ENCODE measurements at regions not wholly inside any gene's neighbourhood (a gene's known extent, or its start where the extent isn't known, plus 50 kb on each side); places are given as distances from the start of the nearest gene placed in this dataset.

DNA sequence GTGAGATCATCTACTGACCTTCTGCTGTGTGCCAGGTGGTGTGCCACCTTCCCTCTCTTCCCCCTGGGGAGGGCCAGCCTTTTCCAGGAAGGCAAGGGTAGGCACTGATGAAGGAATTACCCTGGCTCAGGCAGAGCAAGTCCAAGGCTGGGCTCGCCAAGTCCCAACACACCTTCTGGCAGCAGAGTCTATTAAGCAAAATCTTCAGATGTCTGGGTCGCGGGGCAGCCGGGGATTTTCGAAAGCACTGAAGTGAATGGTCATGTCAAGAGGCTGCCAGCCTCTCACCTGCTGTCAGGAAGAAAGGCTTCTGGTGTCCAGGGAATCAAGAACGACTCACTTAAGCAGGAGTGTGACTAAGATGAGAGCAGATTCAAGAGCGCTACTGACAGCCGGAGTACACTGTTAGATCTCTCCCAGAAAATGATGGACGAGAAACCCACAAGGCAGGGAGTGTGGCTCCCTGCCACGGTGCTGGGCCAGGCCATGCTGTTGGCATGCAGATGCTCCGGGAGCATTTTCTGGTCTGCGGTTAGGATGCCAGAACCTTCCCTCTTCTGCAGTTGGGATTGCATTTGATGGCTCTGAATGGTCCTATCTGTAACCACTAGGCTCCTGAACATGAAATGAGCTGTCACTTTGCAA is 479.8 kb downstream of the SHQ1 start:
- no peak overlapping the region for H3K4me2 ChIP-seq (ENCODE audit: low read depth, low read length)
- no peak overlapping the region for H2BK5ac ChIP-seq (ENCODE audit: low read depth, low read length, poor library complexity, severe bottlenecking)
- no peak overlapping the region for H3K56ac ChIP-seq (ENCODE audit: extremely low read depth, insufficient read depth, low read length)
- H3K9me3 ChIP-seq (ENCODE audit: control insufficient read depth, insufficient read depth, low read length): no peaks in the 10 kb centered on the region
- peaks cover 6% of the 10 kb centered on the region for H3K27me3 ChIP-seq (ENCODE audit: control insufficient read depth, insufficient read depth, low read length)
- H3K4me1 ChIP-seq (ENCODE audit: control insufficient read depth, insufficient read depth, low read length): no peaks in the 10 kb centered on the region
- no peak overlapping the region for H2AFZ ChIP-seq (replicated peaks; ENCODE audit: low read length, poor library complexity)
- intact Hi-C loops (cut with micrococcal nuclease) (no loop called here), in situ Hi-C loops (cut with MboI; ENCODE audit: low sequenced_read_pairs) (no loop called here), dilution Hi-C loops (cut with HindIII; ENCODE audit: low sequenced_read_pairs, unreplicated experiment) (no loop called here)
- 43% methylated on average over 8 of the region's 12 CpGs; no CpG with 5 or more reads in 1 of the 2 experiments for WGBS, 2 experiments (ENCODE audit: extremely low coverage in 2 of 2, insufficient read length in 1 of 2)
- no peak overlapping the region for H2BK15ac ChIP-seq (ENCODE audit: low read depth, low read length)
- no peak overlapping the region for H3K18ac ChIP-seq (ENCODE audit: low read depth, low read length)
- ChIA-PET CTCF (no interaction called here), POLR2A (ENCODE audit: unreplicated experiment) (no interaction called here)
- no peak overlapping the region for H4K91ac ChIP-seq (ENCODE audit: insufficient read depth, low read depth, low read length)
- H2AK9ac ChIP-seq (replicated peaks; ENCODE audit: low read depth, low read length, poor library complexity): no peak overlapping the region
- no peak overlapping the region for H3K4me3 ChIP-seq (ENCODE audit: insufficient read depth, low read depth, low read length)
- BruUV-seq (replicated peaks): no TSS peak
- 0 out of 2 replicates have a peak, but pooled peaks cover 3% of the 10 kb centered on the region for H3K9me1 ChIP-seq (ENCODE audit: insufficient read depth, low read length)
- H2BK120ac ChIP-seq (ENCODE audit: low read depth, low read length): no peak overlapping the region
- H3K23ac ChIP-seq (ENCODE audit: low read depth, low read length): no peak overlapping the region
- no peak overlapping the region for H3K9ac ChIP-seq (ENCODE audit: low read depth, low read length)
- H2AK5ac ChIP-seq (ENCODE audit: low read depth, low read length): no peak overlapping the region
- H4K5ac ChIP-seq (ENCODE audit: low read depth, low read length): no peak overlapping the region
- ATAC-seq (ENCODE audit: low read depth) (peak; percentile 44), DNase-seq (peak; percentile 19)
- no peak overlapping the region for H2BK20ac ChIP-seq (ENCODE audit: low read depth, low read length)
- no peaks in the 10 kb centered on the region; the same call in 1 of the 2 replicates for H3K36me3 ChIP-seq (ENCODE audit: control insufficient read depth, insufficient read depth, low read length)
- no peaks in the 10 kb centered on the region for H4K20me1 ChIP-seq (ENCODE audit: insufficient read depth, low read length)
- H3K27ac ChIP-seq (ENCODE audit: insufficient read depth, low read length): no peak overlapping the region
- H3K14ac ChIP-seq (replicated peaks; ENCODE audit: low read depth, low read length): no peak overlapping the region
- no peak overlapping the region for H4K8ac ChIP-seq (ENCODE audit: low read depth in 2 of 2, low read length in 2 of 2)
- TF ChIP-seq RFX5 (IDR thresholded peaks at IDR 0.05; ENCODE audit: low read depth, low read length): no peak
- no peak for TF ChIP-seq CEBPB (IDR thresholded peaks at IDR 0.05; ENCODE audit: low read depth, low read length)
- no peak for TF ChIP-seq RAD21 (IDR thresholded peaks at IDR 0.05; ENCODE audit: low read length)
- TF ChIP-seq NFE2L2 (IDR thresholded peaks at IDR 0.05; ENCODE audit: low read depth, low read length): no peak
- TF ChIP-seq, protein P1, sequence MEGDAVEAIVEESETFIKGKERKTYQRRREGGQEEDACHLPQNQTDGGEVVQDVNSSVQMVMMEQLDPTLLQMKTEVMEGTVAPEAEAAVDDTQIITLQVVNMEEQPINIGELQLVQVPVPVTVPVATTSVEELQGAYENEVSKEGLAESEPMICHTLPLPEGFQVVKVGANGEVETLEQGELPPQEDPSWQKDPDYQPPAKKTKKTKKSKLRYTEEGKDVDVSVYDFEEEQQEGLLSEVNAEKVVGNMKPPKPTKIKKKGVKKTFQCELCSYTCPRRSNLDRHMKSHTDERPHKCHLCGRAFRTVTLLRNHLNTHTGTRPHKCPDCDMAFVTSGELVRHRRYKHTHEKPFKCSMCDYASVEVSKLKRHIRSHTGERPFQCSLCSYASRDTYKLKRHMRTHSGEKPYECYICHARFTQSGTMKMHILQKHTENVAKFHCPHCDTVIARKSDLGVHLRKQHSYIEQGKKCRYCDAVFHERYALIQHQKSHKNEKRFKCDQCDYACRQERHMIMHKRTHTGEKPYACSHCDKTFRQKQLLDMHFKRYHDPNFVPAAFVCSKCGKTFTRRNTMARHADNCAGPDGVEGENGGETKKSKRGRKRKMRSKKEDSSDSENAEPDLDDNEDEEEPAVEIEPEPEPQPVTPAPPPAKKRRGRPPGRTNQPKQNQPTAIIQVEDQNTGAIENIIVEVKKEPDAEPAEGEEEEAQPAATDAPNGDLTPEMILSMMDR (conservative IDR thresholded peaks at IDR 0.05; ENCODE audit: low read depth, low read length): no peak
- no peak for TF ChIP-seq MAZ (IDR thresholded peaks at IDR 0.05; ENCODE audit: borderline replicate concordance, low read depth, low read length)
- TF ChIP-seq CHD1 (IDR thresholded peaks at IDR 0.05; ENCODE audit: low read depth, low read length): no peak
- TF ChIP-seq RCOR1 (IDR thresholded peaks at IDR 0.05; ENCODE audit: insufficient replicate concordance, low read length): no peak
- no peak for TF ChIP-seq FOS (IDR thresholded peaks at IDR 0.05; ENCODE audit: low read depth, low read length)
- no peak for TF ChIP-seq SMC3 (IDR thresholded peaks at IDR 0.05; ENCODE audit: low read depth, low read length)
- no peak for TF ChIP-seq MAFK (IDR thresholded peaks at IDR 0.05; ENCODE audit: low read depth, low read length)
- TF ChIP-seq MXI1 (IDR thresholded peaks at IDR 0.05; ENCODE audit: borderline replicate concordance, low read depth, low read length): no peak
- H3K79me1 ChIP-seq (ENCODE audit: low read depth in 1 of 2, low read length in 2 of 2): no peaks in the 10 kb centered on the region
- no peak overlapping the region for H3K4ac ChIP-seq (ENCODE audit: low read depth, low read length)

All from IMR-90 (cell line).